Small intestine (tissue), 7 donors: ENCODE measurements at regions not wholly inside any gene's neighbourhood (a gene's known extent, or its start where the extent isn't known, plus 50 kb on each side); places are given as distances from the start of the nearest gene placed in this dataset.
"Not testable (repeated sequence)": the region's sequence is repeated elsewhere in the genome, so short reads cannot be mapped to it uniquely, and the experiment has no call there.

Experiments
- DNase-seq, 2 donors: peaks; one replicate each; pipeline versions ENCODE4 v3.0.0 to v3.0.0-alpha.2; 2013
- FAIRE-seq: peaks from 2 replicates; lab custom pipeline; 2012; peaks lifted over from hg19 to GRCh38; lab: Jason Lieb, UNC
- H3K27ac ChIP-seq, 3 donors: one replicate each; pipeline ENCODE4 v1.5.1; 2013; ENCODE audit warnings: low read length in 2 of 3, mild to moderate bottlenecking in 2 of 3, control low read depth in 1 of 3, inconsistent platforms in 1 of 3, low read depth in 1 of 3, moderate library complexity in 1 of 3
- H3K27me3 ChIP-seq, 3 donors: one replicate each; pipeline ENCODE4 v1.6.1; 2013; ENCODE audit warnings: low read length in 3 of 3, inconsistent platforms in 1 of 3; ENCODE audit not compliant: control insufficient read depth in 3 of 3, insufficient read depth in 3 of 3
- H3K36me3 ChIP-seq, 3 donors: one replicate each; pipeline ENCODE4 v1.6.1; 2013; ENCODE audit warnings: low read length in 3 of 3, inconsistent platforms in 1 of 3, low read depth in 1 of 3, mild to moderate bottlenecking in 1 of 3, moderate library complexity in 1 of 3; ENCODE audit not compliant: control insufficient read depth in 3 of 3, insufficient read depth in 2 of 3
- H3K4me1 ChIP-seq, 3 donors: one replicate each; pipeline ENCODE4 v1.6.1; 2013; ENCODE audit warnings: low read length in 2 of 3, inconsistent platforms in 1 of 3, low read depth in 1 of 3, mild to moderate bottlenecking in 1 of 3, moderate library complexity in 1 of 3; ENCODE audit not compliant: control insufficient read depth in 3 of 3, insufficient read depth in 2 of 3
- H3K4me3 ChIP-seq, 3 donors: one replicate each; pipeline ENCODE4 v1.5.1; 2013; ENCODE audit warnings: low read length in 3 of 3, control low read depth in 1 of 3, inconsistent platforms in 1 of 3, low read depth in 1 of 3, mild to moderate bottlenecking in 1 of 3, moderate library complexity in 1 of 3
- H3K9me3 ChIP-seq, 2 donors: one replicate each; pipeline ENCODE4 v1.6.1; 2013; ENCODE audit warnings: low read depth in 1 of 2, low read length in 1 of 2; ENCODE audit not compliant: control insufficient read depth in 2 of 2, insufficient read depth in 1 of 2
- WGBS, 3 donors: extraction: QIAGEN DNeasy Blood & Tissue Kit; methylation state at CpG; one replicate each; pipeline ENCODE4 v1.1.7; 2013; 5-methylcytosine and 5-hydroxymethylcytosine counted together
- donor health status: healthy with polysubstance abuse.
- donor health status: control.
- donor health status: control.
- donor health status: Bipolar disorder and iron deficiency.
- donor health status: healthy.

DNA sequence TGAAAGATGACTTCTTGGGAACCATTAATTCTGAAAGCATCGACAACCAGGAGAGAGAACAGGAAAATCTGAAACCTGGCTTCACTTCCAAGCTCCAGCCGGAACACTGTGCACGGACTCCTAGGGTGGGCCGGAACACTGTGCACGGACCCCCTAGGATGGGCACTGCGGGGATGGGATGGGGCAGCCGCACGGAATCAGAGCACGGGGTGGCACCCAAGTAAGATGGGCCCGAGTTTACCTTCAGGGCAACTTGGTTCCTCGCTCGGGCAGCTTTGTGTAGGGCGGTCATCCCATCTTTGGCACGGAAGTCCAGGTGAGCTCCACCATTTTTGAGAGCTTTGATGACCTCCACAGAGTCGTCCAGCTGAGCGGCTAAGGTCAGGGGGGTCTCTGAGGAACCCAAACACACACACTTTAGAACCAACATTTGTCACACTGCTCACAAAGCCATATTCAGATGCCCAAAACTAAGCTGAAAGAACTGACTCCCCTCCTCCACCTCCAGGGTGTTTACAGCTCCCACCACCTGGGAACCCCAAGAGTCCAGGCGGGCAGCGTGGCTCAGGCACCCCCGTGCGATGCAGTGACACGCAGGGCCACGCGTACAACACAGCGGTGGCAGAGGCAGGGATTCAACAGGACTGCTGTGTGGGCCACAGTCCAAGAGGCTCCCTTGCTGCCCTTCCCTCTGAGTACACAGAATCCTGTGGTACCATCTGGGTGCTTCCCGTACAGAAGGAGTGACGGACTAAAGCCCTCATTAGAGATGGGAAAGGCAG is 157.9 kb downstream of the SHANK2 start:
- Histone ChIP-seq H3K27ac (no peak overlapping the region), H3K4me3 (no peak overlapping the region), H3K27me3 (no peaks in the 10 kb centered on the region), H3K4me1 (no peaks in the 10 kb centered on the region), H3K36me3 (peaks cover 0 to 66% (median 0%) of the 10 kb centered on the region in 3 donors), H3K9me3 (no peaks in the 10 kb centered on the region)
- 94 to 96% (median 95%) methylated on average over 25 to 26 of the region's 26 CpGs for WGBS, 3 donors
- FAIRE-seq = no peak
- DNase-seq = no peak

GRCh38 chr11:71093783-71094182 is 158.6 kb downstream of the SHANK2 start:
- no peak for DNase-seq
- Histone ChIP-seq H3K4me1 (no peaks in the 10 kb centered on the region), H3K27ac (no peak overlapping the region), H3K4me3 (no peak overlapping the region), H3K36me3 (peaks cover 0 to 71% (median 0%) of the 10 kb centered on the region in 3 donors), H3K9me3 (no peaks in the 10 kb centered on the region), H3K27me3 (no peaks in the 10 kb centered on the region)
- no peak for FAIRE-seq
- WGBS, 3 donors = 85 to 93% (median 90%) methylated on average over 10 to 14 of the region's 14 CpGs

DNA sequence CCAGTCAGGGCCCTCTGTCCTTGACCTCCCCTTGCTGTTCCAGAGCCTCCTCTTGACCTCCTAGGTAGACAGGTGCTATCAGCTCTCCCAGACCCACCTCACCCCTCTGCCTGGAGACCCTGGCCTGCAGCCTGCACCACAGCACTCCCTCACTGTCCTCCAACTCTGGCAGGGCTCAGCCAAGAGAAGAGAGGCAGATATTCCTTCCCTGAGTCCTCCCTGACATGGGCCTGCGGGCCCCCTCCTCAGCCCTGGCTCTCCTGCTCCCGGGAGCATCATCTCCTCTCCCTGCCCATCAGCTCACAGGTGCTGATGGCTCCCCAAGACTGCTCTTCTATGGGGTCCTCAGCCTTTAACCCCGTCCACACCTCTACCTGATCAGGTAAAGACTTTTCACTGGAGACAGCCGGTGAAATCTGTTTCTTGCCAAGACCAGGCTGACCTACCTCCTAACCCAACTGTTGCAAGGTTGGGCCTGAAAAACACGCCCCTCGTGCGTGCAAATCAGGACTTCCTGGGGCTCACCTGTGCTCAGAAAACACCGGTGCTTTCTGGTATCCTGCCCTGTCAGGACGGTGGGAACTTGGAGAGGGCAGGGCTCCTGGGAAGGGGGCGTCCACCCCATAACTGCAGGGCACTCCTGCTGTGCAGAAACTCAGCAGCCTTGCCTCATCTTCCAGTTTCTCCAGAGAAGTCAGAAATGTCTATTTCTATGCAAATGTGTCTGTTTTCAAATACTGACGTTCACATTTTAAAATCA is 160.7 kb downstream of the SHANK2 start:
- H3K4me3 ChIP-seq = no peak overlapping the region
- H3K4me1 ChIP-seq = no peaks in the 10 kb centered on the region
- no peak overlapping the region for H3K27ac ChIP-seq
- no peak for DNase-seq
- H3K9me3 ChIP-seq = no peaks in the 10 kb centered on the region
- no peaks in the 10 kb centered on the region for H3K27me3 ChIP-seq
- H3K36me3 ChIP-seq = peaks cover 0 to 58% (median 0%) of the 10 kb centered on the region in 3 donors
- FAIRE-seq = no peak
- 86 to 88% (median 86%) methylated on average over 11 of the region's 11 CpGs for WGBS, 3 donors

- DNase-seq (no peak), FAIRE-seq (no peak)
- WGBS, 3 donors = 75 to 86% (median 79%) methylated on average over 11 of the region's 11 CpGs
- Histone ChIP-seq H3K9me3 (no peaks in the 10 kb centered on the region), H3K27ac (no peak overlapping the region), H3K27me3 (no peaks in the 10 kb centered on the region), H3K36me3 (peaks cover 0 to 54% (median 0%) of the 10 kb centered on the region in 3 donors), H3K4me3 (no peak overlapping the region), H3K4me1 (no peaks in the 10 kb centered on the region)
These were observed 162.8 kb downstream of the SHANK2 start for GRCh38 chr11:71089571-71089970.

GRCh38 chr11:71088314-71089215 is 163.8 kb downstream of the SHANK2 start:
- DNase-seq, H3K9me3 ChIP-seq, H3K4me1 ChIP-seq, FAIRE-seq, H3K27ac ChIP-seq, H3K27me3 ChIP-seq, H3K4me3 ChIP-seq: not testable (repeated sequence)
- 79 to 85% (median 81%) methylated on average over 19 to 20 of the region's 20 CpGs for WGBS, 3 donors
- peaks cover 0 to 48% (median 0%) of the 10 kb centered on the region in 3 donors for H3K36me3 ChIP-seq

GRCh38 chr11:71086687-71087258 is 165.6 kb downstream of the SHANK2 start:
- DNase-seq = peak; percentile 44 to 66

DNA sequence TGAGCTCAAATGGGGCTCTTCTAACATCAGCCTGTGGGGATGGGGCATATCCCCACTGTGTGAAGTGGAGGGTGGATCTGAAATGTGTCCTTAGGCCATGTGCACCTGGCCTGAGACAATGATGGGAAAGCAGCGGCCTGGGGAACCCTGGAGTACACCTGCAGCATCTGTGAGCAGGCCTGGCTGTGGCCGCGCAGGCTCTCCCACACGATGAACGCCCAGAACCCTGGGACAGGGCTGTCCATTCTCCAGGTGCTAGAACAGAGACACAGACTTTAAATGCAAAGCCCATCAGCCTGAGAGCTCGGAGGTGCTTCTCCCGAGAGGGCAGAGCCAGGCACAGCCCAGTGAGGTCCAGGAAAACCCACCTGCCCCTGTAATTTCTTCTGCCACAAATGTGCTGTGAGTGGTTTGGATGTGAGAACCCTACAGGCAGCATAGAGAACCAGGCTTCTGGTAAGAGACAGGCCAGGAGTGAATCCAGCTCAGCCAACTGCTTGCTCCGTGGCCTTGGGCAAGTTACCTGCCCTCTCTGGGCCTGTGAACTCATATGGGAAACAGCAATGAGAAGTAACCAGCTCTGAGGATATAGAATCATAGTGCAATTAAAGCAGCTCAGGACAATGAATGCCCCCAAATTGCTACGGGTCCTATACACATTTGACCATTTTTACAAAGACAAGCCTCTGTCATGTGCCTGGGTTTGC is 167.9 kb downstream of the SHANK2 start:
- no peak for FAIRE-seq
- H3K9me3 ChIP-seq = no peaks in the 10 kb centered on the region
- H3K36me3 ChIP-seq = peaks cover 0 to 38% (median 0%) of the 10 kb centered on the region in 3 donors
- DNase-seq = no peak
- H3K4me1 ChIP-seq = no peaks in the 10 kb centered on the region
- WGBS, 3 donors = 93 to 95% (median 94%) methylated on average over 9 of the region's 9 CpGs
- no peaks in the 10 kb centered on the region for H3K27me3 ChIP-seq
- H3K27ac ChIP-seq = no peak overlapping the region
- no peak overlapping the region for H3K4me3 ChIP-seq

More at GRCh38 chr11:71086687-71087258, 165.6 kb downstream of the SHANK2 start:
- FAIRE-seq = no peak
- H3K9me3 ChIP-seq = no peaks in the 10 kb centered on the region
- 32 to 55% (median 46%) methylated on average over 14 of the region's 14 CpGs for WGBS, 3 donors
- H3K27ac ChIP-seq = no peak overlapping the region
- no peaks in the 10 kb centered on the region for H3K4me1 ChIP-seq
- peaks cover 0 to 43% (median 0%) of the 10 kb centered on the region in 3 donors for H3K36me3 ChIP-seq
- H3K27me3 ChIP-seq = no peaks in the 10 kb centered on the region
- no peak overlapping the region for H3K4me3 ChIP-seq
